Kidney epithelial cell (primary cell): ENCODE measurements at regions not wholly inside any gene's neighbourhood (a gene's known extent, or its start where the extent isn't known, plus 50 kb on each side); places are given as distances from the start of the nearest gene placed in this dataset.

ENCODE experiments used
- DNase-seq: peaks from one replicate; pipeline ENCODE4 v3.0.0-alpha.2; 2010; ENCODE audit warnings: low read depth
- H3K27me3 ChIP-seq: 2 replicates; pipeline ENCODE4 v1.6.0; 2011; ENCODE audit warnings: low read length; ENCODE audit not compliant: control insufficient read depth, insufficient read depth
- H3K36me3 ChIP-seq: 2 replicates; pipeline ENCODE4 v1.5.1; 2011; ENCODE audit warnings: low read length; ENCODE audit not compliant: control insufficient read depth, insufficient read depth
- H3K4me3 ChIP-seq: 2 replicates; pipeline ENCODE4 v1.5.1; 2011; ENCODE audit warnings: low read depth, mild to moderate bottlenecking, control low read depth, low read length
- CTCF ChIP-seq: IDR thresholded peaks from 2 replicates; pipeline ENCODE4 v1.5.1; 2011; ENCODE audit warnings: mild to moderate bottlenecking, moderate library complexity, low read length, control low read depth, inconsistent platforms; ENCODE audit not compliant: insufficient read depth, poor library complexity, severe bottlenecking

DNA sequence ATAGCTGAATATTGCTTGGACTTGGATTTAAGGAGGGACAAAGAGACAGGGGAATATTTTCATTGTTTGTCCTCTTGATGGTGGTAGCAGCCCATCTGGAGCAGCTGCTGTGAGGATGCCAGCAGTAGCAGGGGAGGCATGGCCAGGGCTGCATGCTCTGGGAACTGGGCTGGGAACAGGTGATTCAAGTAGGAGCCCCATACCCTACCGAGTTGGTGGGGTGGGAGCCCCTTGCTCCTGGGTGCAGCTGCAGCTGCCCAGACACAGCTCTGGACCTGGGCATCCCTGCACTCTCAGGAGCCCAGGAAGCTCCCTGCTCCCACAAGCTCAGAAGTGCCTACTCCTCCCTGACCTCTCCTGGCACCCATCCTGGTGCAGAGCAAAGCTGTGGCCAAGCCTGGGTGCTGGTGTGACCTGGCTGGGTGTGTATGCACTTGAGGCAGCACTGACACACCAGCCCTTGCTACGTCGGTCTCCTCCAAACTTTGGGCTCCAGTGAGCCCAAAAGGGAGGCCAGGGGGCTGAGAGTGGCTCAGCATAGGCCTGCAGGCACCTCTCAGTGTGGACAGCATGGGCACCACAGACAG lies 341.8 kb upstream of the CCDC179 start:
- DNase-seq: no peak
- no peak for TF ChIP-seq CTCF
- Histone ChIP-seq H3K4me3 (no peak overlapping the region), H3K36me3 (no peaks in the 10 kb centered on the region), H3K27me3 (no peaks in the 10 kb centered on the region)

GRCh38 chr11:23202611-23203010 lies 342.3 kb upstream of the CCDC179 start:
- DNase-seq: no peak

GRCh38 chr11:23205156-23205871 lies 345.0 kb upstream of the CCDC179 start:
- no peaks in the 10 kb centered on the region for H3K27me3 ChIP-seq
- DNase-seq: no peak
- no peak overlapping the region for H3K4me3 ChIP-seq
- TF ChIP-seq CTCF: no peak
- no peaks in the 10 kb centered on the region for H3K36me3 ChIP-seq

More at GRCh38 chr11:23202611-23203010, 342.3 kb upstream of the CCDC179 start:
- no peak overlapping the region for H3K4me3 ChIP-seq
- no peaks in the 10 kb centered on the region for H3K36me3 ChIP-seq
- no peak for TF ChIP-seq CTCF
- H3K27me3 ChIP-seq: no peaks in the 10 kb centered on the region

DNA sequence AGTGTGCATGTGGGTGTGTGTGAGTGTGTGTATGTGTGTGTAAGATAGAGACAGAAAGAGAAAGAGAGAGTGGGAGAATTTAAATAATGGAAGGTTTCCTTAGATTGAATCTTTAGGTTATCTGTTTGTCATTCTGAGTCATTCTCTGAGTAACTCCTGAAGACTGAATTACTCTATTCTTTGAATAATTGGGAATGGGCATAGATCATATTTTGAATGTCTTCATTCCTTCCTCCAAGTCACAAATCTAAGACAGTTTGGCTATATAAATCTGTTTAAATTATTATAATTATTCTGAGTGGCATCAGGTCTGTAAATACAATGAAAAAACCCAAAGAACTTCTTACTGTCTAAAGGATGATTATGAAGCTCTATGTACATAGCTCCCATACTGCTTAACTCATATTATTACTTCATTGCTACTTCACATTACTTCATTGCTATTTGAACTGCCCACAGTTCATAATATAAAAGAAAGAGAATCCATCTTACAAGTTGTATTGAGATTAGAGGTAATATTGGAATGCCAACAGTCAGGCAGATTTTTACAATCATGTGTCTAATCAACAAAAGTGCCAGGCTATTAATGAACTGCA lies 346.6 kb upstream of the CCDC179 start:
- Histone ChIP-seq H3K27me3 (no peaks in the 10 kb centered on the region), H3K4me3 (no peak overlapping the region), H3K36me3 (no peaks in the 10 kb centered on the region)
- TF ChIP-seq CTCF: no peak
- DNase-seq: no peak

DNA sequence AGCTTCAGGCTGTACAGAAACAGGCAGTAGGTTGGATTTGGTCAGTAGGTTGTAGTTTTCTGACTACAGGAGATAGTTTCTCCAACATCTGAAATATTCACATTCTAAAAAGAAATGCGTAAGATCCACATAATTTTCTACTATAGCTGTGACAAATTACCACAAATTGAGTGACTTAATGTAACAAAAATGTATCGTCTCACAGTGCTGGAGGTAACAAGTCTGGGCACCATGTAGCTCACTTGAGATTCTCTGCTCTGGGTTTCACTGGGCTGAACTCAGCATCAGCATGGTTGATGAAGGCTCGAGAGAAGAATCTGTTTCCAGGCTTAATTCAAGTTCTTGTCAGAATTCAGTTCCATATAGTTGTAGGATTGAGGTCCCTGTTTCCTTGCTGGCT lies 350.9 kb upstream of the CCDC179 start:
- no peak overlapping the region for H3K4me3 ChIP-seq
- H3K27me3 ChIP-seq: no peaks in the 10 kb centered on the region
- no peaks in the 10 kb centered on the region for H3K36me3 ChIP-seq
- DNase-seq: no peak
- TF ChIP-seq CTCF: no peak

DNA sequence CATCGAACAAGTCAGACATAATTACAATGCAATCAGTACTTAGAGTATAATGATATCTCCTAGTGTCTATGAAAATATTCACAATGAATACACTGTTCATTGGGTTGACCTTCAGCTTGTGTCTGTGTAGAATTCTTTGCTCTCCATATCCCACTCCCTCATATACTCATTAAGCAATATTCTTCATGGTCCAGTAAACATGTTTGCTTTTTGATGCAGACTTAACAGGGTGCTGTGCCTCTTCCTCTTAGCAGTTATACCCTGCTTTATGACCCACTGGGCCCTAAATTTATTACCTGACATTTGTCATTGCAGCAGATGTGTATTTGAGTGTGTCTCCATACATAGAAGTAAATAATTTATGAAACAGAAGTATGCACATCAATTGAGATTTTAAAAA lies 352.5 kb upstream of the CCDC179 start:
- TF ChIP-seq CTCF: no peak
- Histone ChIP-seq H3K36me3 (no peaks in the 10 kb centered on the region), H3K27me3 (no peaks in the 10 kb centered on the region), H3K4me3 (no peak overlapping the region)
- no peak for DNase-seq
